OCI-LY7 (cell line): ENCODE measurements at regions not wholly inside any gene's neighbourhood (a gene's known extent, or its start where the extent isn't known, plus 50 kb on each side); places are given as distances from the start of the nearest gene placed in this dataset.

Experiments used
- BruUV-seq: library from RNA; stranded (reverse); fragments of 400-500 nt; replicated peaks from 2 replicates; lab custom pipeline; 2021; lab: Mats Ljungman, UMichigan
- CTCF ChIA-PET: fragments of 300-600 bp; sonication (Branson Sonifier 250); formaldehyde crosslinking; loops from one replicate; lab custom pipeline; 2022; ENCODE audit warnings: antibody characterized with exemption; ENCODE audit not compliant: unreplicated experiment; lab: Charles Lee
- POLR2A ChIA-PET: fragments of 300-600 bp; sonication (Branson Sonifier 250); formaldehyde crosslinking; loops from one replicate; lab custom pipeline; 2022; ENCODE audit warnings: antibody characterized with exemption; lab: Charles Lee
- DNase-seq: peaks from one replicate; pipeline ENCODE4 v3.0.0-alpha.2; 2015; ENCODE audit warnings: low spot score
- H2AFZ ChIP-seq: fragments of 200-600 bp; sonication (generic), shearing (Covaris generic); 2 replicates; pipeline ENCODE4 v1.6.1; 2014; ENCODE audit warnings: mild to moderate bottlenecking, antibody characterized with exemption, low read length, moderate library complexity
- H3K27ac ChIP-seq: fragments of 200-600 bp; sonication (generic); 2 replicates; pipeline ENCODE4 v1.5.1; 2014; ENCODE audit warnings: mixed run types, low read depth, mild to moderate bottlenecking, moderate library complexity, low read length, inconsistent platforms; ENCODE audit not compliant: poor library complexity, severe bottlenecking
- H3K36me3 ChIP-seq: fragments of 200-600 bp; sonication (generic); 2 replicates; pipeline ENCODE4 v1.6.1; 2014; ENCODE audit warnings: mild to moderate bottlenecking, antibody characterized with exemption, low read length, moderate library complexity, mixed read lengths; ENCODE audit not compliant: insufficient read depth
- H3K4me1 ChIP-seq: fragments of 200-600 bp; sonication (generic); 2 replicates; pipeline ENCODE4 v1.5.1; 2014; ENCODE audit warnings: mild to moderate bottlenecking, low read length; ENCODE audit not compliant: insufficient read depth, poor library complexity, severe bottlenecking
- H3K4me2 ChIP-seq: fragments of 200-600 bp; sonication (generic); 2 replicates; pipeline ENCODE4 v1.6.1; 2014; ENCODE audit warnings: mild to moderate bottlenecking, low read length
- H3K4me3 ChIP-seq: fragments of 200-600 bp; sonication (generic); 2 replicates; pipeline ENCODE4 v1.5.1; 2014; ENCODE audit warnings: mild to moderate bottlenecking, low read depth, low read length; ENCODE audit not compliant: poor library complexity, severe bottlenecking
- H3K79me2 ChIP-seq: fragments of 200-600 bp; sonication (generic); 2 replicates; pipeline ENCODE4 v1.6.1; 2016; ENCODE audit warnings: low read depth, mild to moderate bottlenecking, low read length, moderate library complexity, mixed read lengths; ENCODE audit not compliant: insufficient read depth
- H3K9me2 ChIP-seq: fragments of 200-600 bp; sonication (generic); 2 replicates; pipeline ENCODE4 v1.6.1; 2016; ENCODE audit warnings: mild to moderate bottlenecking, low read length, mixed read lengths; ENCODE audit not compliant: insufficient read depth
- H3K9me3 ChIP-seq: fragments of 200-600 bp; sonication (generic); 2 replicates; pipeline ENCODE4 v1.6.1; 2014; ENCODE audit warnings: mild to moderate bottlenecking, mixed run types, low read length, mixed read lengths
- H4K20me1 ChIP-seq: fragments of 200-600 bp; sonication (generic); 2 replicates; pipeline ENCODE4 v1.6.1; 2014; ENCODE audit warnings: mild to moderate bottlenecking, antibody characterized with exemption, low read length, moderate library complexity, mixed read lengths; ENCODE audit not compliant: insufficient read depth
- CTCF ChIP-seq: fragments of 200-600 bp; sonication (generic); conservative IDR thresholded peaks from 2 replicates; pipeline ENCODE4 v1.5.1; 2014; ENCODE audit warnings: mild to moderate bottlenecking, antibody characterized with exemption, low read length, moderate library complexity, mixed read lengths
- EZH2phosphoT487 ChIP-seq: fragments of 200-600 bp; sonication (generic); IDR thresholded peaks from 2 replicates; pipeline ENCODE4 v1.6.1; 2018; ENCODE audit warnings: low read depth, borderline replicate concordance, mild to moderate bottlenecking, mixed run types, antibody characterized with exemption, low read length, moderate library complexity, mixed read lengths
- intact Hi-C: fragments of 100-400 bp; cut with micrococcal nuclease; formaldehyde crosslinking; loops from one replicate; pipeline ENCODE4 v1.10.0; 2022; ENCODE audit not compliant: unreplicated experiment

DNA sequence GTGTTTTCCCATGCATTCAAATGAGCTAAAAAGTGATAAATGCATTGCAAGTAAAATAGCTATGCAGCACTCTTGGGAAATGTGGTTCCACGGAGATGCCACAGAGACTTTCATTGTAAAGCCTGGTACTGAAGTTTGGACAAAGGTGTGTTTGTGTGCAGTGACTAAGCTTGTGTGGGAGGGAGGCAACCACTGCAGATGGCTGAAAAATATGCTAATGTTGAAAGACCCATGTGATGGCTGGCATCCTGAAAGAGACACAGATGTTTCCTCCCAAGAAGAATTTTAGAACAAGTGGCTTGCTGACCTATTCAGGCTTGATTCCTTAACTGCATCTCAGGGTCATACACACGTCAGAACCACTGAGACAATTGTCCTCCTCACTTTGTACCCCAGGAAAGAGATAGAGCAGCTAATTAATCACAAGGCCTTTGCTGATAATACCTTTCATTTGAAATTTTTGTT, 73.8 kb downstream of the FAM76B start:
- H3K27ac ChIP-seq, result peak overlapping the region; percentile 78
- peak; percentile 85 for DNase-seq
- CTCF ChIA-PET, result interaction anchor here (0.6 to 1.4 kb wide), 5 partner anchors 11 to 648 kb away, joined by 3 to 9 read pairs (median 4); no protein-coding TSS in a partner anchor
- H3K4me1 ChIP-seq, result peaks cover 59% of the 10 kb centered on the region
- peak overlapping the region; percentile 99 for H2AFZ ChIP-seq
- no peaks in the 10 kb centered on the region for H3K79me2 ChIP-seq
- BruUV-seq, result no TSS peak
- intact Hi-C loops, result loop anchor here (5.0 to 10.0 kb wide), 3 partner anchors 624 to 669 kb away; partner anchors contain the start of genes CCDC82 and SRSF8
- TF ChIP-seq CTCF (no peak), EZH2phosphoT487 (no peak)
- POLR2A ChIA-PET, result interaction anchor here (0.7 to 2.2 kb wide), 19 partner anchors 8 to 648 kb away, joined by 3 to 11 read pairs (median 5); partner anchors contain the start of genes CEP57, FAM76B and SESN3
- H3K9me2 ChIP-seq, result no peaks in the 10 kb centered on the region
- no peaks in the 10 kb centered on the region for H3K9me3 ChIP-seq
- no peaks in the 10 kb centered on the region for H4K20me1 ChIP-seq
- H3K4me2 ChIP-seq, result peak overlapping the region; percentile 75
- H3K4me3 ChIP-seq, result peak overlapping the region; percentile 49
- no peaks in the 10 kb centered on the region for H3K36me3 ChIP-seq

DNA sequence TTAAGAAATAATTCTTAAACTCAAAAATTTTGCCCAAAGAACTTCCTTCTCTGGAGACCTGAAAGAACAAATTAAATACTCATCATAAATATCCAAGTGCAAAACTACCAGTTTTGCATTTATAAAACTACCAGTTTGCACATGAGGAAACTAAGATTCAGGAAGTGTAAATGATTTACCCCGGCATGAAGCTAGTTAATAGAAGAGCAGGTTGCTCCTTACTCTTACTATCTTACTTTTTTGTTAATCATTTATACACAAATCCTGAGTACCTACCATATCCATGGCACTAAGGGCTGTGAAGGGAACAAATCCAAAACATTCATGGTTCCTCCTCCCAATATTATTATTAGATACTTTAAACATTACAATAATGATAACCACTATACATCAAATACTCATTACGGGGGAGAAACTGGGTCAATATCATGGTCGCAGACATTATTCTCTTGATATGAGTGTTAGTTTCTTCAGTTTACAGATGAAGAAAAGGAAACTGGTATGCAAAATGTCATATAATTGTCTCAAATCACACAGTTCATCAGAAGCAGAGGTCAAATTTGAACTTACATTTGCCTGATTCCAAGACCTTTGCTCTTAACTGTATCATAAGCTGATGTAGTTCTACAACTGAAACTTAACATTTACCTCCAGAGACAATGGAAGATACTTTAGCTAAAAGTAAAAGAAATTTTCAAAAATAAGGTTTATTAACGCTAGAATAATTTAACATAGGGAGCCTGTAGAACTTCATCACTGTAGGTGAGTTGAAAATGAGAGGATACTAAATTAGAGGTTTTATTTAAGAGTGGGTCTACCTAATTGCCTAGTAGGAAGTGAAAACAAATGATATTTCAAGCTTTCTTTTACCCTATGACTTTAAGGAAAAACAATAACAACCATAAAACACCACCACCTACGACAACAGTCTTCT, 74.5 kb downstream of the FAM76B start:
- peak overlapping the region; percentile 78 for H3K27ac ChIP-seq

More for the DNA sequence above, 74.5 kb downstream of the FAM76B start:
- intact Hi-C loops, result loop anchor here (5.0 to 10.0 kb wide), 4 partner anchors 483 to 670 kb away; partner anchors contain the start of genes CCDC82, SESN3 and SRSF8
- peak overlapping the region; percentile 99 for H2AFZ ChIP-seq
- CTCF ChIA-PET, result interaction anchor here (0.6 to 1.4 kb wide), 7 partner anchors 10 to 648 kb away, joined by 3 to 9 read pairs (median 4); partner anchors contain the start of gene SESN3
- H3K79me2 ChIP-seq, result no peaks in the 10 kb centered on the region
- TF ChIP-seq CTCF, result no peak
- no peak for TF ChIP-seq EZH2phosphoT487
- H4K20me1 ChIP-seq, result no peaks in the 10 kb centered on the region
- H3K4me3 ChIP-seq, result peak overlapping the region; percentile 49
- H3K9me3 ChIP-seq, result no peaks in the 10 kb centered on the region
- peak overlapping the region; percentile 75 for H3K4me2 ChIP-seq
- TSS peak; percentile 82 for BruUV-seq
- no peaks in the 10 kb centered on the region for H3K36me3 ChIP-seq
- no peak for DNase-seq
- no peaks in the 10 kb centered on the region for H3K9me2 ChIP-seq
- POLR2A ChIA-PET, result interaction anchor here (0.5 to 2.2 kb wide), 23 partner anchors 8 to 647 kb away, joined by 3 to 11 read pairs (median 4); partner anchors contain the start of genes CEP57, FAM76B and SESN3
- H3K4me1 ChIP-seq, result peaks cover 56% of the 10 kb centered on the region
